GM12872 (cell line): ENCODE measurements at regions not wholly inside any gene's neighbourhood (a gene's known extent, or its start where the extent isn't known, plus 50 kb on each side); places are given as distances from the start of the nearest gene placed in this dataset.

Source experiments
- TF ChIP-seq, protein P1 (sequence below): IDR thresholded peaks from 3 replicates; pipeline ENCODE4 v1.5.1; 2011; ENCODE audit warnings: low read depth, mild to moderate bottlenecking, low read length, moderate library complexity; ENCODE audit not compliant: insufficient read depth

DNA sequence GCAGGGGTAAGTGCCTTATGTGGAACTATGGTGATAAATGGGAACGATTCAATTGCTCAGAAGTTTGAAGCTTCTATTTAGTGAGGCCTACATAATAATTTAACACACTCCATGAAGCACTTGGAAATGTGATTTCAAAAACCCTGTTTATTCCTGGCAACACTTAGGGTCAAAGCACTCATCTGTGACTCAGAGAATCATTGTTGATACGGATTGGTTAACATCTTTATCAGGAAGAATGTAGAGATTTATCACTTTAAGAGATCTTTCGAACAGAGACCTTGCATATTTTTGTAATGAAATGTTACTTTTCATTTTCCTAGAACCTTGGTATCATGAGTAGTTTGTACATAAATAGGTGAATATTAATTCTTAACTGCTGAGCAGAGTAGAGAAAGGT, 269.1 kb upstream of the SLIT2 start:
- TF ChIP-seq, protein P1, sequence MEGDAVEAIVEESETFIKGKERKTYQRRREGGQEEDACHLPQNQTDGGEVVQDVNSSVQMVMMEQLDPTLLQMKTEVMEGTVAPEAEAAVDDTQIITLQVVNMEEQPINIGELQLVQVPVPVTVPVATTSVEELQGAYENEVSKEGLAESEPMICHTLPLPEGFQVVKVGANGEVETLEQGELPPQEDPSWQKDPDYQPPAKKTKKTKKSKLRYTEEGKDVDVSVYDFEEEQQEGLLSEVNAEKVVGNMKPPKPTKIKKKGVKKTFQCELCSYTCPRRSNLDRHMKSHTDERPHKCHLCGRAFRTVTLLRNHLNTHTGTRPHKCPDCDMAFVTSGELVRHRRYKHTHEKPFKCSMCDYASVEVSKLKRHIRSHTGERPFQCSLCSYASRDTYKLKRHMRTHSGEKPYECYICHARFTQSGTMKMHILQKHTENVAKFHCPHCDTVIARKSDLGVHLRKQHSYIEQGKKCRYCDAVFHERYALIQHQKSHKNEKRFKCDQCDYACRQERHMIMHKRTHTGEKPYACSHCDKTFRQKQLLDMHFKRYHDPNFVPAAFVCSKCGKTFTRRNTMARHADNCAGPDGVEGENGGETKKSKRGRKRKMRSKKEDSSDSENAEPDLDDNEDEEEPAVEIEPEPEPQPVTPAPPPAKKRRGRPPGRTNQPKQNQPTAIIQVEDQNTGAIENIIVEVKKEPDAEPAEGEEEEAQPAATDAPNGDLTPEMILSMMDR, result no peak

DNA sequence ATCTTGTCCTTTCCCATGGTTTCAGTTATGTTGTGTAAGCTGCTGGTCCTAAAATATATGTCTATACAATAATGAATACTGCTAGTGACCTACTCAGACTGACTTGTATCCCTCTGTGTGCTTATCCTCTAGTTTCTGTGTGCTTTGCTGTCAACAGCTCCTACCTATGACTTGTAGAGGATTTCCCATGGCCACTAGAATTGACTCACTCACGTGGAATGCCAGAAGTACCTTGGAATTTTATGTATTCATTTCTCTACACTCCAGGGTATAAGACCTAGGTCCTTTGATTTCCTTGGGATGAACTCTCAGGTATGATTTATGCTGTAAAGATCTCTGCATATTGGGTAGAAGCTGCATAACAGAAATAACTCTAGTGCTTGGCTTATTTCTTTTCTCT, 279.9 kb upstream of the SLIT2 start:
- TF ChIP-seq, protein P1, result no peak

DNA sequence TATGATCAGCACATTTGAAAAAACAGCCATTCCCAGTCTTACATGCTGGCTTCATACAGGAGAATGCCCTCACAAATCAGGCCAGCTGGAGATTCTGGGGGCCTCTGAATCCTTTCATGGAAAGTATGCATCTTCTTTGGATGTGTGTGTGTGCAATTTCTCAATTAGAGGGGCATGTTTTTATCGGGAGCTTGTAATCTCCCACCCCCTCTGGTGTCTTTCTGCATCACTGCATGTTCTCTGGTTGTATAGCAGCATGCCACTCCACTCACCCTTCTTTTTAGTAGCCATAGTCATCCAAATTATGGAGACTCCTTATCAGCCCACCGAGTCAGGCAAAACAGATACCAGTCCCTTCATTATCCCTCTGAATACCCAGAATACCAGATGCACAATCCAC, 282.2 kb upstream of the SLIT2 start:
- TF ChIP-seq, protein P1, result no peak

DNA sequence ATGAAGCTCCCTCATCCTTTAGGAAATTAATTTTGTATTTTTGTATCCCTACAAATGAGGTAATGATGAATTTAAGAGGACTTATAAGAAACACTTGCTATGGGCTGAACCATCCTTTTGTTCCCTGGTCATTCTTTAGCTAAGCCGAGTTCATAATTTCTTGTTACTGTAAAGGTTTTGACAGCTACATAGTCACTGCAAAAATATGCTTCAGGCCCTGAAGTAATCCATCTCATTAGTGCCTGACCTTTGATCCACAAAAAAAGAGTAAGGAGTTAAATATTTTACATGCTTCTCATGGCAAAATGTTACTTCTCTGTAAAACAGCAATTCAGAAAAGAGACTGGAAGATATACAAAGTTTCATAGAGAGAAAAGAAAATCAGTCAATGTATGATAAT, 290.6 kb upstream of the SLIT2 start:
- TF ChIP-seq, protein P1, result no peak

DNA sequence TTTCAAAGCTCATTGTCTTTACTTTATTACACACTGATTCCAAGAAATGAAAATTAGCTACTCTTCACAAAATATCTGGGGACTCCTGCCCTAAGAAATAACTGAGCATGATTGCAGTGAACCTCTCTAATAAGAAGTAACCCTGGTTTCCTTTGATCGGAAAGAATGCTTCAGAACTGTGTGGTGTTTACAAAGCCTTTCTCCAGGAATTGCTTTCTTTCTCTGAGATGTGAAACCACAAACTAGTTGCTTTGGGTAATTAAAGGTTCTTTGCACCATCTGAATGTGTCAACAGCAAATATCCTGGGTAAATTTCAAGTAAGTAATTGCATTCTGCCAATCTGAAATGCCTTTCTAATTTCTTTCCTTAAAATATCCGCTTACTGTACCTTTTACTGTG, 292.9 kb upstream of the SLIT2 start:
- TF ChIP-seq, protein P1, result no peak

DNA sequence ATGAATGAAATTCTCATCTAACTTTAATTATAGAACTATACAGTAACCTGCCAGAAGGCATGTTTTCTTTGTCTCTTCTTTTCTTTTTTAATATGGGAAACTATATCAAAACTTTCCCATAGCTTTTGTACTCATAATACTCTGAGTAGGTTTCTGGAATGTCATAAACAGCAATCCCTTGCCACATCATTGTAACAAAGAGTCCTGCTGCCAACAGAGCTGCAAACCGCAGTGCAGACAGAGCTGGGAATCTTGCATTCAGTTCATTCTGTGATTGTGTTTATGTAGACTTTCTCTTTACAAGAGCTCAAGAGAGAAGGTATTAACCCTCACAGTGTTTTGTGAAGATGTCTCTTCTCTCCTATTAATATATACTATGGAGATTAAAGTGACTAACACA, 304.4 kb upstream of the SLIT2 start:
- TF ChIP-seq, protein P1, result no peak

DNA sequence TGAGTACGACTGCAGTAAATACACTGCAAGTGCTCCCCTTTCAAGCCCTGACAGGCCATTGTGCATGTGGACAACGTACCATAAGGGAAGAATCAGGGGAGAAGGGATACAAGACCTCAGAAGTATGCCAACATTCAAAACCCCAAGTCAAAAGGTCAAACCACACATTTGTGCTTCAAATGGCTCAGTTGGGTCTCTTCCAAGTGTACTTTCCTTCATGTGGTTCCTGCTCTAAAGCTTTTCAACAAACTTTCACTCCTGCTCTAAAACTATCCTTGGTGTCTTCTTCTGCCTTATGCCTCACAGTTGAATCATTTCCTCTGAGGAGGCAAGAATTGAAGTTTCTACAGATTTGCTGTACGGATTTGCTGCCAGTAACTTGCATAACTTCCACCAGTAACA, 305.7 kb upstream of the SLIT2 start:
- TF ChIP-seq, protein P1, result no peak

DNA sequence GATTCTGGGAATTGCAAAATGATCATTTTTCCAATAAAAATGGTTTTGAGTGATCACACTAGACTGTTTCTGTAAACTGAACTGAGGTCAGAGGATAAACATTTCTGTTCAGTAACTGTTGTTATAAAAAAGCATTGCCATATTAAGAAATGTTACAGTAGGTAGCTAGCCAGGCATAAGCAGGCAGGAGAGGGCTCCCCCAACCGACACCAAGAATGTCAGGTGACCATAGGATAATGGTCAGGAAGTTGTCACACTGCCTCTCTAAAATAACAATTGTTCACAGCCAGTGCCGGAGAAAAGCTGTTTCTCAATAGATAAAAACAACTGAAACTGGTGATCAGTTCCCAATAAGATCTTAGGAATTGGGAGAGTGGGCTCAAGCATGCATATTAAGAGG, 306.2 kb upstream of the SLIT2 start:
- TF ChIP-seq, protein P1, result no peak
